Mesothelial cell of epicardium (in vitro differentiated cells): ENCODE measurements at regions not wholly inside any gene's neighbourhood (a gene's known extent, or its start where the extent isn't known, plus 50 kb on each side); places are given as distances from the start of the nearest gene placed in this dataset.

Experiments used
- DNase-seq, 2 experiments: peaks; one replicate each; pipeline ENCODE4 v3.0.0; 2021; ENCODE audit warnings: low spot score in 2 of 2; ENCODE audit not compliant: unreplicated experiment in 2 of 2
- H3K27ac Mint-ChIP-seq: 2 replicates; pipeline ENCODE4 v1.8.0; 2021; ENCODE audit warnings: mixed read lengths
- H3K27me3 Mint-ChIP-seq: 2 replicates; pipeline ENCODE4 v1.8.0; 2021; ENCODE audit warnings: low read depth, mixed read lengths
- H3K36me3 Mint-ChIP-seq: 2 replicates; pipeline ENCODE4 v1.8.0; 2021; ENCODE audit warnings: mixed read lengths
- H3K4me1 Mint-ChIP-seq: 2 replicates; pipeline ENCODE4 v1.8.0; 2021; ENCODE audit warnings: mixed read lengths
- H3K4me3 Mint-ChIP-seq: 2 replicates; pipeline ENCODE4 v1.8.0; 2021; ENCODE audit warnings: mild to moderate bottlenecking, moderate library complexity, mixed read lengths
- H3K9me3 Mint-ChIP-seq: 2 replicates; pipeline ENCODE4 v1.8.0; 2021; ENCODE audit warnings: mixed read lengths
- TF ChIP-seq, protein P1 (sequence below): fragments of 200-600 bp; sonication (generic); IDR thresholded peaks from one replicate; pipeline ENCODE4 v1.5.0; 2021; ENCODE audit warnings: antibody characterized with exemption; ENCODE audit not compliant: unreplicated experiment

DNA sequence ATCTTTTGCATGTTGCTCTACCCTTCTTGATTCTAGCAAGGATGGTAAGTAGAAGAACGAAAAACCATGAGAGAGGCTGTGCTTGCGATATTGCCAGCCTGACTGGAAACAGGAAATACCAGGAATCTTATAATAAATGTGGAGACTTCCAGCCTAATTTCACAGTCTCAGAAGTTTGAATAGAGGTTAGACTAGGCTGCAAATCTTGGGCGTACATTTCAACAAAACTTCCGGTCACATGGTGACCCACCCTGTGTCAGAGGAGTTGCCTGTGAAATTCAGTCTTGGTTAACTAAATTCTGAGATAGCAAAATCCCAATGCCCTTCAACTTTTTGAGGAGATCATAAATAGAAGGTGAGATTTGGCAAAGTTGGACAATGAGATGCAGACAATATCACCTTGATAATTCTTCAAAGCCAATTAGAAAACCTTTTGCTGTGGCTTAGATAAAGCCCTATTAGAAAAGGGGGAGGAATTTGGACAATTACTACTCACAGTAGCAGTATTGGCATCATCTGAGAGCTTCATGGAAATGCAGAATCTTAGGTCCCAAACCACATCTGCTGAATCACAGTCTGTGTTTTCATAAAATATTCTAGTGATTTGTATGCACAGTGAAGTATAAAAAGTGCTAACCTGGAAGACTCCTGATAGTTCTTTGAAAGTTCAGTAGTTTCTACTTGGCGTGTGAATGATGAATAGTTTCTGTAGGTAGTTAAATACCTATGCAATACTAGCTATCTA, 262.0 kb upstream of the JAG1 start:
- Mint-ChIP-seq H3K9me3 (peaks cover 21% of the 10 kb centered on the region), H3K27me3 (peaks cover 6% of the 10 kb centered on the region), H3K4me1 (no peaks in the 10 kb centered on the region), H3K4me3 (no peak overlapping the region), H3K36me3 (no peaks in the 10 kb centered on the region), H3K27ac (no peak overlapping the region)
- no peak for DNase-seq
- TF ChIP-seq, protein P1, sequence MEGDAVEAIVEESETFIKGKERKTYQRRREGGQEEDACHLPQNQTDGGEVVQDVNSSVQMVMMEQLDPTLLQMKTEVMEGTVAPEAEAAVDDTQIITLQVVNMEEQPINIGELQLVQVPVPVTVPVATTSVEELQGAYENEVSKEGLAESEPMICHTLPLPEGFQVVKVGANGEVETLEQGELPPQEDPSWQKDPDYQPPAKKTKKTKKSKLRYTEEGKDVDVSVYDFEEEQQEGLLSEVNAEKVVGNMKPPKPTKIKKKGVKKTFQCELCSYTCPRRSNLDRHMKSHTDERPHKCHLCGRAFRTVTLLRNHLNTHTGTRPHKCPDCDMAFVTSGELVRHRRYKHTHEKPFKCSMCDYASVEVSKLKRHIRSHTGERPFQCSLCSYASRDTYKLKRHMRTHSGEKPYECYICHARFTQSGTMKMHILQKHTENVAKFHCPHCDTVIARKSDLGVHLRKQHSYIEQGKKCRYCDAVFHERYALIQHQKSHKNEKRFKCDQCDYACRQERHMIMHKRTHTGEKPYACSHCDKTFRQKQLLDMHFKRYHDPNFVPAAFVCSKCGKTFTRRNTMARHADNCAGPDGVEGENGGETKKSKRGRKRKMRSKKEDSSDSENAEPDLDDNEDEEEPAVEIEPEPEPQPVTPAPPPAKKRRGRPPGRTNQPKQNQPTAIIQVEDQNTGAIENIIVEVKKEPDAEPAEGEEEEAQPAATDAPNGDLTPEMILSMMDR, result no peak

DNA sequence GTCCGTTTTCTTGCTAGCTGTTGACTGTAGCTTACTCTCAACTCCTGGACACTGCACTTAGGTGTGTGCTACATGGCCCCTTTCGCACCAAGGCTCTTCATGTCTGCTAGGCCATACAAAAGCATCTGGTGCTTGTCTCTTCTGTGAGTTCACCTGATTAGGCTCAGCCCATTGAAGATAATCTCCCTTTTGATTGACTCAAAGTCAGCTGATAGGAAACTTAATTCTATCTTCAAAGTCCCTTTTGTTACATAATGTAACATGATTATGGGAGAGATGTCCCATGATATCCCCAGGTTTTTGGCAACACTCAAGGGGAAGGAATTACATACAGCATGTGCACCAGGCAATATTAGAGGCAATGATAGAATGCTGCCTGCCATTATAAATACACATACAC, 263.0 kb upstream of the JAG1 start:
- Mint-ChIP-seq H3K4me1 (no peaks in the 10 kb centered on the region), H3K36me3 (no peaks in the 10 kb centered on the region), H3K27me3 (peaks cover under 1% of the 10 kb centered on the region), H3K9me3 (peaks cover 19% of the 10 kb centered on the region), H3K27ac (no peak overlapping the region), H3K4me3 (no peak overlapping the region)
- no peak for DNase-seq
- TF ChIP-seq, protein P1, result no peak

DNA sequence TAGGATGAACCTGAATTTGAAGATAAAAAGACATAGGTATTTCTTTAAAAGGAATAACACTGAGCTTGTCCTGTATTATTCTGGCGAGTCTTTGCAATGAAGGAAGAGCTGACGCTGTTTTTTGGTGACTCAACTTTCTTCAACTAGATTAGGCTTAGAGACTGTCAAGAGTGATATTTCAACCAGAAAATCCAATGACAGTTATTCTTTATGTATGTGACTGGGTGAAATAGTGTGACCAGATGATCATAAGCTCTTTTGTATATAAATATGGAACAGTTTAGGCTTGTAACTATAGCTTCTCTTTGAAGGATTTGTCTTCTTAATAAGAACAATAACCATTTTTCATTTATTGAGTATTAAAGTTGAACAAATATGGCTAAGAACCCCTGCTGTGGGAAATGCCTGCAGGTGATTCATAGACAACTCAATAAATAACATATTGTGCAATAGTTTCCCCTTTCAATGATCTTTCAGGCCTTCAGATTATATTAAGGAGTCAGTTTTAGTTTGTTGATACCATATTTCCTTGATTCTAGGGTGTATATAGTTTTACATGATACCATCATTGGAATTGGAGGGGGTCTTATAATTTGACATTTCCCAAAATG, 265.6 kb upstream of the JAG1 start:
- H3K4me1 Mint-ChIP-seq, result no peaks in the 10 kb centered on the region
- DNase-seq, result no peak
- H3K9me3 Mint-ChIP-seq, result peaks cover 10% of the 10 kb centered on the region
- no peak overlapping the region for H3K27ac Mint-ChIP-seq
- no peaks in the 10 kb centered on the region for H3K27me3 Mint-ChIP-seq
- no peak overlapping the region for H3K4me3 Mint-ChIP-seq
- TF ChIP-seq, protein P1, result no peak
- H3K36me3 Mint-ChIP-seq, result no peaks in the 10 kb centered on the region

DNA sequence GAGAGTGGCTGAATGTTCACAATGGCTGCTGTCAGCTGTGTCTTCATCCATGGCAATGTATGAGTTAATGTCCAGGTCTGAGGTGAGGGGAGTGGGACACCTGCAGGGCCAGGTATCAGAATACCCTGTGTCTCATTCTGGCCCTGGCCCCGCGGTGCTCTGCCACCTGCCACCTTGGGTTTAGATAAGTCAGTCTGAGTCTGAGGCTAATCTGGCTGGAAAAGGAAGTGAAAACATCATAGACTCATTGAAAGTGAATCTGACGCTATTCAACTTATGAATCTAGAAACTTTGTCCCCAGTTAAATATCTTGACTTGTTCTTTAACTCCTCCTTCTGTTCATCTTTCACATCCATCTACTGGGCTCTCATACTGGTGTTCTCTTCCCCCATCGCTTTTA, 267.1 kb upstream of the JAG1 start:
- H3K36me3 Mint-ChIP-seq, result no peaks in the 10 kb centered on the region
- H3K9me3 Mint-ChIP-seq, result peaks cover 6% of the 10 kb centered on the region
- no peaks in the 10 kb centered on the region for H3K27me3 Mint-ChIP-seq
- no peaks in the 10 kb centered on the region for H3K4me1 Mint-ChIP-seq
- no peak for DNase-seq
- no peak overlapping the region for H3K27ac Mint-ChIP-seq
- no peak overlapping the region for H3K4me3 Mint-ChIP-seq
- TF ChIP-seq, protein P1, result no peak

DNA sequence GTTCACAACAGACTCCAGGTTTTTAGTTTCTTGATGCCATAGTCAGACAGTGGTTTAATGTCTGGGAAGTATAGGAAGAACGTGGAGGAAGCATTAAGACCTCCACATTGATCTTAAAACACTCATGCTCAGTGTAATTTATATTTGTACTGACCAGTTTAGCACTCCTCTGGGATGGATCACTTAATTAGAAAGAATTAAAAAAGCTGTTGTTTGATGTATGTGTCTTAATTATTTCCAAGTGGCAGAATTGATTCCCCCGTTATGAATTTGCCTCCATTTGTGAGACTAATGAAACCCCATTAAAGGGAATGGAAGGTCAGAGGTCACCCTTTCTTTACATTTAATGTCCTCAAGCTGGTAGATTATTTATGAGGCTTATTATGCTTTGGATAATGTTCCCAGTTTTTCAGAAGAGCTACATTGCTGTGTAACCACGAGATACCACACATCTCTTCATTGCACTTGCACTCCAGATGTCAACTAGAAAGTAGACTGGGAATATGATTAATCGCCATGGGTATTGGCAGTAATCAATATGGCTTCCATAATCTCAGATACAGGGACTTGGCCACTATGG, 270.0 kb upstream of the JAG1 start:
- no peak for DNase-seq
- H3K36me3 Mint-ChIP-seq, result no peaks in the 10 kb centered on the region
- TF ChIP-seq, protein P1, result no peak
- H3K27me3 Mint-ChIP-seq, result no peaks in the 10 kb centered on the region
- no peaks in the 10 kb centered on the region for H3K4me1 Mint-ChIP-seq
- no peak overlapping the region for H3K27ac Mint-ChIP-seq
- peaks cover 6% of the 10 kb centered on the region for H3K9me3 Mint-ChIP-seq
- H3K4me3 Mint-ChIP-seq, result no peak overlapping the region
